SK-N-SH (cell line): ENCODE measurements at regions not wholly inside any gene's neighbourhood (a gene's known extent, or its start where the extent isn't known, plus 50 kb on each side); places are given as distances from the start of the nearest gene placed in this dataset.

Experiments used
- CTCF ChIA-PET: fragments of 300-600, 350-600 bp; formaldehyde crosslinking; extraction: SDS; loops from one replicate; lab custom pipeline; 2021; lab: Yijun Ruan, JAX
- POLR2A ChIA-PET: fragments of 350-600 bp; sonication (Branson Sonifier 250); formaldehyde crosslinking; extraction: SDS; loops from one replicate; lab custom pipeline; 2020; ENCODE audit warnings: antibody characterized with exemption, inconsistent platforms; lab: Yijun Ruan, JAX
- DNase-seq: peaks from one replicate; pipeline ENCODE4 v3.0.0; 2012
- H2AFZ ChIP-seq: fragments of 200-600 bp; sonication (generic); 2 replicates; pipeline ENCODE4 v1.8.1; 2016; ENCODE audit warnings: antibody characterized with exemption, mild to moderate bottlenecking, low read depth
- H3F3A ChIP-seq: fragments of 200-600 bp; sonication (generic); replicated peaks from 2 replicates; pipeline ENCODE3; 2016; ENCODE audit warnings: antibody characterized with exemption, mild to moderate bottlenecking; ENCODE audit not compliant: insufficient read depth
- H3K27ac ChIP-seq, 2 experiments: fragments of 200-500 bp in 1 of 2; fragments of 200-600 bp in 1 of 2; sonication (Bioruptor generic) in 1 of 2; sonication (generic), shearing (Covaris generic) in 1 of 2; 2 replicates each; pipeline versions ENCODE4 v1.5.1 to v1.6.1; 2014 to 2016; ENCODE audit warnings: low read depth in 2 of 2, inconsistent platforms in 1 of 2, low read length in 1 of 2, mild to moderate bottlenecking in 1 of 2, mixed read lengths in 1 of 2
- H3K27me3 ChIP-seq: fragments of 200-600 bp; sonication (generic), shearing (Covaris generic); 2 replicates; pipeline ENCODE4 v1.6.1; 2016; ENCODE audit warnings: mixed run types; ENCODE audit not compliant: insufficient read depth
- H3K36me3 ChIP-seq, 2 experiments: fragments of 200-500 bp in 1 of 2; fragments of 200-600 bp in 1 of 2; sonication (Bioruptor generic) in 1 of 2; sonication (generic) in 1 of 2; replicated peaks in 1 of 2; 2 replicates each; pipeline versions ENCODE3 to v1.5.1; 2014 to 2016; ENCODE audit warnings: low read length in 1 of 2, mild to moderate bottlenecking in 1 of 2; ENCODE audit not compliant: insufficient read depth in 2 of 2, control insufficient read depth in 1 of 2
- H3K4me1 ChIP-seq, 2 experiments: fragments of 200-500 bp in 1 of 2; fragments of 200-600 bp in 1 of 2; sonication (Bioruptor generic) in 1 of 2; sonication (generic), shearing (Covaris generic) in 1 of 2; 2 replicates each; pipeline versions ENCODE4 v1.5.1 to v1.6.1; 2014 to 2016; ENCODE audit warnings: low read depth in 1 of 2, low read length in 1 of 2, mixed run types in 1 of 2; ENCODE audit not compliant: insufficient read depth in 2 of 2, control insufficient read depth in 1 of 2
- H3K4me2 ChIP-seq: fragments of 200-600 bp; sonication (generic), shearing (Covaris generic); 2 replicates; pipeline ENCODE4 v1.6.1; 2017; ENCODE audit warnings: mixed run types
- H3K4me3 ChIP-seq, 2 experiments: fragments of 200-500 bp in 1 of 2; fragments of 200-600 bp in 1 of 2; sonication (Bioruptor generic) in 1 of 2; sonication (generic), shearing (Covaris generic) in 1 of 2; 2 replicates each; pipeline versions ENCODE4 v1.5.1 to v1.8.1; 2014 to 2016; ENCODE audit warnings: low read depth in 2 of 2, inconsistent platforms in 1 of 2, low read length in 1 of 2, mild to moderate bottlenecking in 1 of 2, mixed read lengths in 1 of 2, moderate library complexity in 1 of 2
- H3K79me2 ChIP-seq: fragments of 200-600 bp; sonication (generic); 2 replicates; pipeline ENCODE4 v1.8.1; 2017; ENCODE audit warnings: mild to moderate bottlenecking; ENCODE audit not compliant: insufficient read depth
- H3K9ac ChIP-seq: fragments of 200-600 bp; sonication (generic); 2 replicates; pipeline ENCODE4 v1.6.1; 2017; ENCODE audit warnings: mixed run types
- H3K9me2 ChIP-seq: fragments of 200-600 bp; sonication (generic); 2 replicates; pipeline ENCODE4 v1.6.1; 2017; ENCODE audit warnings: mixed run types
- H3K9me3 ChIP-seq: fragments of 200-600 bp; sonication (generic); 2 replicates; pipeline ENCODE4 v1.6.1; 2017; ENCODE audit warnings: mixed run types, mild to moderate bottlenecking, moderate library complexity
- H4K20me1 ChIP-seq: fragments of 200-600 bp; sonication (generic); 2 replicates; pipeline ENCODE4 v1.6.1; 2017; ENCODE audit warnings: mild to moderate bottlenecking, mixed run types; ENCODE audit not compliant: insufficient read depth
- FOSL2 ChIP-seq: IDR thresholded peaks from 2 replicates; pipeline ENCODE4 v1.4.0; 2012; ENCODE audit warnings: low read depth, mild to moderate bottlenecking, moderate library complexity, borderline replicate concordance
- FOXJ3 ChIP-seq: sonication (generic); formaldehyde crosslinking; IDR thresholded peaks from 2 replicates; pipeline ENCODE4 v1.5.1; 2020; ENCODE audit warnings: mild to moderate bottlenecking, missing genetic modification reagents
- GABPA ChIP-seq: IDR thresholded peaks from 2 replicates; pipeline ENCODE4 v1.4.0; 2012; ENCODE audit warnings: low read depth, mild to moderate bottlenecking
- IRF3 ChIP-seq: fragments of 150-350 bp; IDR thresholded peaks from 2 replicates; pipeline ENCODE4 v1.6.1; 2016; ENCODE audit warnings: mild to moderate bottlenecking, low read depth, low read length
- MAX ChIP-seq: IDR thresholded peaks from 2 replicates; pipeline ENCODE4 v1.4.0; 2012; ENCODE audit warnings: low read depth
- MEF2A ChIP-seq: IDR thresholded peaks from 2 replicates; pipeline ENCODE4 v1.4.0; 2012; ENCODE audit warnings: low read depth, borderline replicate concordance
- MXI1 ChIP-seq: IDR thresholded peaks from 2 replicates; pipeline ENCODE4 v1.6.1; 2012; ENCODE audit warnings: mild to moderate bottlenecking, low read depth, low read length, improper control_type of control experiment
- POLR2AphosphoS5 ChIP-seq: IDR thresholded peaks from 2 replicates; pipeline ENCODE4 v1.6.1; 2012; ENCODE audit warnings: low read depth, low read length
- RAD21 ChIP-seq: IDR thresholded peaks from 2 replicates; pipeline ENCODE4 v1.6.1; 2012; ENCODE audit warnings: mild to moderate bottlenecking, low read length
- REST ChIP-seq: IDR thresholded peaks from 2 replicates; pipeline ENCODE4 v1.6.1; 2012; ENCODE audit warnings: mild to moderate bottlenecking, low read depth, low read length, moderate library complexity
- TAF1 ChIP-seq: IDR thresholded peaks from 2 replicates; pipeline ENCODE4 v1.6.1; 2012; ENCODE audit warnings: low read depth, mild to moderate bottlenecking, low read length, moderate library complexity, borderline replicate concordance
- TEAD4 ChIP-seq: IDR thresholded peaks from 2 replicates; pipeline ENCODE4 v1.4.0; 2012; ENCODE audit warnings: mild to moderate bottlenecking, borderline replicate concordance; ENCODE audit not compliant: insufficient read depth
- USF2 ChIP-seq: fragments of 150-350 bp; IDR thresholded peaks from 2 replicates; pipeline ENCODE4 v1.6.1; 2017; ENCODE audit warnings: antibody characterized with exemption, low read length, low read depth, borderline replicate concordance
- WGBS: methylation state at CpG from one replicate; pipeline ENCODE4 v1.1.6; 2017; ENCODE audit warnings: low lambda C conversion rate; 5-methylcytosine and 5-hydroxymethylcytosine counted together

GRCh38 chr18:44507729-44508325 is 172.9 kb upstream of the SETBP1 start:
- H2AFZ ChIP-seq: no peak overlapping the region
- CTCF ChIA-PET: no interaction called here
- 71% methylated on average over 6 of the region's 6 CpGs for WGBS

GRCh38 chr18:44508474-44508873 is 172.2 kb upstream of the SETBP1 start:
- Histone ChIP-seq H3K4me1 (no peaks in the 10 kb centered on the region), H3K27ac (no peak overlapping the region), H4K20me1 (no peaks in the 10 kb centered on the region), H3K4me2 (no peak overlapping the region), H3K9ac (no peak overlapping the region), H3K36me3 (no peaks in the 10 kb centered on the region), H2AFZ (no peak overlapping the region), H3K27me3 (no peaks in the 10 kb centered on the region), H3F3A (no peaks in the 10 kb centered on the region), H3K9me2 (no peaks in the 10 kb centered on the region), H3K9me3 (no peaks in the 10 kb centered on the region), H3K79me2 (no peaks in the 10 kb centered on the region), H3K4me3 (no peak overlapping the region)
- DNase-seq: no peak
- ChIA-PET CTCF (no interaction called here), POLR2A (no interaction called here)
- TF ChIP-seq TEAD4 (no peak), MEF2A (no peak), IRF3 (no peak)
- 59% methylated on average over 3 of the region's 3 CpGs for WGBS

More at GRCh38 chr18:44507729-44508325, 172.9 kb upstream of the SETBP1 start:
- Histone ChIP-seq H3K9me2 (no peaks in the 10 kb centered on the region), H3K4me2 (no peak overlapping the region), H3K4me3 (no peak overlapping the region), H3K4me1 (no peaks in the 10 kb centered on the region), H3K9ac (no peak overlapping the region), H3K27ac (no peak overlapping the region)
- DNase-seq: no peak
- TF ChIP-seq TAF1: no peak
- TF ChIP-seq USF2: no peak
- no peak for TF ChIP-seq MAX
- TF ChIP-seq RAD21: no peak
- TF ChIP-seq, all 33 proteins: peak for 0
- POLR2A ChIA-PET: no interaction called here
- Histone ChIP-seq H3K27me3 (no peaks in the 10 kb centered on the region), H3K79me2 (no peaks in the 10 kb centered on the region), H3F3A (no peaks in the 10 kb centered on the region), H4K20me1 (no peaks in the 10 kb centered on the region), H3K36me3 (no peaks in the 10 kb centered on the region), H3K9me3 (no peaks in the 10 kb centered on the region)

- ChIA-PET POLR2A (no interaction called here), CTCF (no interaction called here)
- no peaks in the 10 kb centered on the region for H3K4me1 ChIP-seq
- H3K4me3 ChIP-seq: no peak overlapping the region
- no peaks in the 10 kb centered on the region for H3F3A ChIP-seq
- no peaks in the 10 kb centered on the region for H3K9me3 ChIP-seq
- H3K4me2 ChIP-seq: no peak overlapping the region
- H3K27me3 ChIP-seq: no peaks in the 10 kb centered on the region
- H3K27ac ChIP-seq: no peak overlapping the region
- no peak overlapping the region for H3K9ac ChIP-seq
- H4K20me1 ChIP-seq: no peaks in the 10 kb centered on the region
- no peaks in the 10 kb centered on the region for H3K79me2 ChIP-seq
- H3K9me2 ChIP-seq: no peaks in the 10 kb centered on the region
- DNase-seq: no peak
- H3K36me3 ChIP-seq: no peaks in the 10 kb centered on the region
- no peak overlapping the region for H2AFZ ChIP-seq
- WGBS: 93% methylated on average over 2 of the region's 2 CpGs
- TF ChIP-seq TEAD4 (no peak), MXI1 (no peak), RAD21 (no peak), REST (no peak), POLR2AphosphoS5 (no peak), FOXJ3 (CRISPR knock-in tag) (no peak), GABPA (no peak), TAF1 (no peak), FOSL2 (no peak)
- TF ChIP-seq, all 33 proteins: peak for 0
Measured at GRCh38 chr18:44509048-44509447, 171.6 kb upstream of the SETBP1 start.
